ENCODE measurements at regions not wholly inside any gene's neighbourhood (a gene's known extent, or its start where the extent isn't known, plus 50 kb on each side); places are given as distances from the start of the nearest gene placed in this dataset.

GRCh38 chr15:69529141-69529540 lies 76.5 kb downstream of the RPLP1 start:
- Histone ChIP-seq H3K27ac (no peak overlapping the region), H3K4me1 (no peaks in the 10 kb centered on the region)

GRCh38 chr15:69529961-69530633 lies 77.5 kb downstream of the RPLP1 start:
- H3K36me3 ChIP-seq: no peaks in the 10 kb centered on the region
- TF ChIP-seq POLR2AphosphoS5 (IDR thresholded peaks at IDR 0.05) (no peak), CTCF (IDR thresholded peaks at IDR 0.05) (no peak), POLR2A (IDR thresholded peaks at IDR 0.05) (no peak)
- no peaks in the 10 kb centered on the region for H3K27me3 ChIP-seq
- no peaks in the 10 kb centered on the region for H3K9me3 ChIP-seq
- no peak overlapping the region for H3K4me3 ChIP-seq
- no peak for DNase-seq (ENCODE audit: low spot score in 2 of 2)
- no peak overlapping the region for H3K27ac ChIP-seq
- no peaks in the 10 kb centered on the region for H3K4me1 ChIP-seq
- intact Hi-C loops (cut with DNase I; ENCODE audit: low total_unique reads): no loop called here

More at GRCh38 chr15:69529141-69529540, 76.5 kb downstream of the RPLP1 start:
- intact Hi-C loops (cut with DNase I; ENCODE audit: low total_unique reads): no loop called here
- Histone ChIP-seq H3K36me3 (no peaks in the 10 kb centered on the region), H3K4me3 (no peak overlapping the region), H3K27me3 (no peaks in the 10 kb centered on the region), H3K9me3 (no peaks in the 10 kb centered on the region)
- TF ChIP-seq POLR2AphosphoS5 (IDR thresholded peaks at IDR 0.05) (no peak), CTCF (IDR thresholded peaks at IDR 0.05) (no peak), POLR2A (IDR thresholded peaks at IDR 0.05) (no peak)
- DNase-seq (ENCODE audit: low spot score in 2 of 2): no peak

GRCh38 chr15:69530991-69531664 lies 78.5 kb downstream of the RPLP1 start:
- no peaks in the 10 kb centered on the region for H3K9me3 ChIP-seq
- DNase-seq (ENCODE audit: low spot score in 2 of 2): no peak
- no peak for TF ChIP-seq POLR2AphosphoS5 (IDR thresholded peaks at IDR 0.05)
- TF ChIP-seq POLR2A (IDR thresholded peaks at IDR 0.05): no peak
- no peak for TF ChIP-seq CTCF (IDR thresholded peaks at IDR 0.05)
- H3K27me3 ChIP-seq: no peaks in the 10 kb centered on the region
- H3K27ac ChIP-seq: no peak overlapping the region
- no peak overlapping the region for H3K4me3 ChIP-seq
- no peaks in the 10 kb centered on the region for H3K36me3 ChIP-seq
- intact Hi-C loops (cut with DNase I; ENCODE audit: low total_unique reads): no loop called here
- H3K4me1 ChIP-seq: no peaks in the 10 kb centered on the region

- Histone ChIP-seq H3K27me3 (no peaks in the 10 kb centered on the region), H3K4me1 (no peaks in the 10 kb centered on the region), H3K36me3 (no peaks in the 10 kb centered on the region), H3K4me3 (no peak overlapping the region), H3K27ac (no peak overlapping the region), H3K9me3 (no peaks in the 10 kb centered on the region)
- DNase-seq (ENCODE audit: low spot score in 2 of 2): no peak
- TF ChIP-seq CTCF (IDR thresholded peaks at IDR 0.05): no peak
- no peak for TF ChIP-seq POLR2A (IDR thresholded peaks at IDR 0.05)
- no peak for TF ChIP-seq POLR2AphosphoS5 (IDR thresholded peaks at IDR 0.05)
- intact Hi-C loops (cut with DNase I; ENCODE audit: low total_unique reads): no loop called here
Observed at GRCh38 chr15:69531665-69532027, 79.0 kb downstream of the RPLP1 start.

GRCh38 chr15:69532066-69532465 lies 79.4 kb downstream of the RPLP1 start:
- DNase-seq (ENCODE audit: low spot score in 2 of 2): no peak
- intact Hi-C loops (cut with DNase I; ENCODE audit: low total_unique reads): no loop called here
- no peaks in the 10 kb centered on the region for H3K4me1 ChIP-seq
- H3K27ac ChIP-seq: no peak overlapping the region
- H3K9me3 ChIP-seq: no peaks in the 10 kb centered on the region
- no peaks in the 10 kb centered on the region for H3K27me3 ChIP-seq
- TF ChIP-seq POLR2AphosphoS5 (IDR thresholded peaks at IDR 0.05) (no peak), POLR2A (IDR thresholded peaks at IDR 0.05) (no peak), CTCF (IDR thresholded peaks at IDR 0.05) (no peak)
- H3K36me3 ChIP-seq: no peaks in the 10 kb centered on the region
- H3K4me3 ChIP-seq: no peak overlapping the region
